SW 1271 (cell line): ENCODE measurements at regions not wholly inside any gene's neighbourhood (a gene's known extent, or its start where the extent isn't known, plus 50 kb on each side); places are given as distances from the start of the nearest gene placed in this dataset.

ENCODE experiments used
- DNase-seq, 2 experiments: peaks; one replicate each; lab custom pipeline; 2025; lab: John Stamatoyannopoulos, UW

- no peak for DNase-seq
These were observed 50.8 kb upstream of the SLC39A10 start for GRCh38 chr2:195606179-195606578.

- DNase-seq, result no peak
These were observed 52.3 kb upstream of the SLC39A10 start for GRCh38 chr2:195604706-195605105.

GRCh38 chr2:195603998-195604397 lies 53.0 kb upstream of the SLC39A10 start:
- no peak for DNase-seq

GRCh38 chr2:195603408-195603807 lies 53.6 kb upstream of the SLC39A10 start:
- DNase-seq, result no peak

GRCh38 chr2:195602687-195603086 lies 54.3 kb upstream of the SLC39A10 start:
- no peak for DNase-seq

GRCh38 chr2:195601361-195601760 lies 55.7 kb upstream of the SLC39A10 start:
- no peak for DNase-seq

GRCh38 chr2:195600778-195601177 lies 56.2 kb upstream of the SLC39A10 start:
- DNase-seq, result no peak

GRCh38 chr2:195596840-195597239 lies 60.2 kb upstream of the SLC39A10 start:
- no peak for DNase-seq

- DNase-seq, result no peak
These were observed 61.2 kb upstream of the SLC39A10 start for GRCh38 chr2:195595825-195596224.

GRCh38 chr2:195594919-195595694 lies 61.9 kb upstream of the SLC39A10 start:
- no peak for DNase-seq

- DNase-seq, result no peak
These were observed 62.8 kb upstream of the SLC39A10 start for GRCh38 chr2:195594248-195594647.

GRCh38 chr2:195592105-195592504 lies 64.9 kb upstream of the SLC39A10 start:
- no peak for DNase-seq

GRCh38 chr2:195590861-195591205 lies 66.2 kb upstream of the SLC39A10 start:
- DNase-seq, result no peak

- DNase-seq, result no peak
These were observed 66.7 kb upstream of the SLC39A10 start for GRCh38 chr2:195590199-195590860.

- DNase-seq, result no peak
These were observed 69.1 kb upstream of the SLC39A10 start for GRCh38 chr2:195587966-195588365.

GRCh38 chr2:195586062-195586714 lies 70.8 kb upstream of the SLC39A10 start:
- no peak for DNase-seq

GRCh38 chr2:195582188-195582587 lies 74.8 kb upstream of the SLC39A10 start:
- no peak for DNase-seq

- no peak for DNase-seq
These were observed 77.1 kb upstream of the SLC39A10 start for GRCh38 chr2:195579776-195580555.

- DNase-seq, result peak in 1 of 2 experiments; percentile 73
These were observed 81.1 kb upstream of the SLC39A10 start for GRCh38 chr2:195575879-195576401.

GRCh38 chr2:195575016-195575415 lies 82.0 kb upstream of the SLC39A10 start:
- no peak for DNase-seq

- DNase-seq, result no peak
These were observed 82.7 kb upstream of the SLC39A10 start for GRCh38 chr2:195574312-195574711.
